H9 (cell line): ENCODE measurements at regions not wholly inside any gene's neighbourhood (a gene's known extent, or its start where the extent isn't known, plus 50 kb on each side); places are given as distances from the start of the nearest gene placed in this dataset.

Experiments used
- DNase-seq: peaks from one replicate; pipeline ENCODE4 v3.0.0-alpha.2; 2017
- H2AFZ ChIP-seq: one replicate; pipeline ENCODE4 v1.6.1; 2013; ENCODE audit warnings: mild to moderate bottlenecking, low read length, control low read depth, moderate library complexity
- H2AK5ac ChIP-seq: 2 replicates; pipeline ENCODE4 v1.6.1; 2013; ENCODE audit warnings: low read length, control low read depth, mixed read lengths; ENCODE audit not compliant: insufficient read length
- H2BK120ac ChIP-seq: one replicate; pipeline ENCODE4 v1.6.1; 2013; ENCODE audit warnings: low read depth, mild to moderate bottlenecking, low read length, control low read depth, inconsistent platforms; ENCODE audit not compliant: poor library complexity, severe bottlenecking
- H2BK12ac ChIP-seq: 2 replicates; pipeline ENCODE4 v1.6.1; 2013; ENCODE audit warnings: low read length, control low read depth, mixed read lengths, low read depth; ENCODE audit not compliant: insufficient read length
- H2BK15ac ChIP-seq: 2 replicates; pipeline ENCODE4 v1.6.1; 2013; ENCODE audit warnings: low read depth, low read length, control low read depth
- H2BK20ac ChIP-seq: one replicate; pipeline ENCODE4 v1.6.1; 2013; ENCODE audit warnings: low read depth, mild to moderate bottlenecking, low read length, control low read depth, inconsistent platforms; ENCODE audit not compliant: poor library complexity, severe bottlenecking
- H2BK5ac ChIP-seq: 2 replicates; pipeline ENCODE4 v1.6.1; 2013; ENCODE audit warnings: low read length, control low read depth, mixed read lengths; ENCODE audit not compliant: insufficient read length
- H3K14ac ChIP-seq: 2 replicates; pipeline ENCODE4 v1.6.1; 2013; ENCODE audit warnings: low read length, control low read depth; ENCODE audit not compliant: insufficient read depth
- H3K18ac ChIP-seq: 2 replicates; pipeline ENCODE4 v1.6.1; 2013; ENCODE audit warnings: low read depth, mild to moderate bottlenecking, mixed read lengths, low read length, control low read depth; ENCODE audit not compliant: insufficient read length
- H3K23ac ChIP-seq: 2 replicates; pipeline ENCODE4 v1.6.1; 2013; ENCODE audit warnings: low read length, control low read depth, mixed read lengths, low read depth; ENCODE audit not compliant: insufficient read length
- H3K23me2 ChIP-seq: 2 replicates; pipeline ENCODE4 v1.6.1; 2013; ENCODE audit warnings: low read depth, mild to moderate bottlenecking, mixed read lengths, low read length, control low read depth; ENCODE audit not compliant: insufficient read length, poor library complexity, severe bottlenecking
- H3K27ac ChIP-seq: 2 replicates; pipeline ENCODE4 v1.5.1; 2013; ENCODE audit warnings: low read length, control low read depth, mixed read lengths, low read depth; ENCODE audit not compliant: insufficient read length
- H3K27me3 ChIP-seq: 2 replicates; pipeline ENCODE4 v1.6.1; 2013; ENCODE audit warnings: low read length, control low read depth, inconsistent platforms; ENCODE audit not compliant: insufficient read depth
- H3K4ac ChIP-seq: 2 replicates; pipeline ENCODE4 v1.6.1; 2013; ENCODE audit warnings: low read depth, mild to moderate bottlenecking, control low read depth, inconsistent platforms, low read length, moderate library complexity
- H3K4me1 ChIP-seq: 2 replicates; pipeline ENCODE4 v1.6.1; 2013; ENCODE audit warnings: low read length, control low read depth, inconsistent platforms; ENCODE audit not compliant: insufficient read depth
- H3K4me2 ChIP-seq: 2 replicates; pipeline ENCODE4 v1.6.1; 2013; ENCODE audit warnings: low read length, control low read depth, mixed read lengths; ENCODE audit not compliant: insufficient read length, insufficient read depth
- H3K56ac ChIP-seq: 2 replicates; pipeline ENCODE4 v1.6.1; 2013; ENCODE audit warnings: low read depth, mild to moderate bottlenecking, mixed read lengths, low read length, control low read depth; ENCODE audit not compliant: insufficient read length
- H3K79me1 ChIP-seq: 2 replicates; pipeline ENCODE4 v1.6.1; 2013; ENCODE audit warnings: low read depth, mild to moderate bottlenecking, moderate library complexity, low read length, control low read depth, inconsistent platforms; ENCODE audit not compliant: insufficient read depth, poor library complexity, severe bottlenecking
- H3K79me2 ChIP-seq: 2 replicates; pipeline ENCODE4 v1.6.1; 2013; ENCODE audit warnings: low read length, control low read depth, inconsistent platforms; ENCODE audit not compliant: insufficient read depth
- H3K9ac ChIP-seq: 2 replicates; pipeline ENCODE4 v1.6.1; 2013; ENCODE audit warnings: low read length, control low read depth, mixed read lengths; ENCODE audit not compliant: insufficient read length; ENCODE audit errors: extremely low read depth
- H3K9me3 ChIP-seq: one replicate; pipeline ENCODE4 v1.6.1; 2013; ENCODE audit warnings: low read depth, low read length, inconsistent platforms; ENCODE audit not compliant: control insufficient read depth
- H3T11ph ChIP-seq: one replicate; pipeline ENCODE4 v1.6.1; 2013; ENCODE audit warnings: mild to moderate bottlenecking, low read length, control low read depth, inconsistent platforms
- H4K20me1 ChIP-seq: one replicate; pipeline ENCODE4 v1.6.1; 2013; ENCODE audit not compliant: control insufficient read depth, insufficient read length, insufficient read depth
- H4K5ac ChIP-seq: 2 replicates; pipeline ENCODE4 v1.6.1; 2013; ENCODE audit warnings: low read depth, mild to moderate bottlenecking, mixed read lengths, low read length, control low read depth; ENCODE audit not compliant: insufficient read length
- H4K8ac ChIP-seq: replicated peaks from 2 replicates; pipeline ENCODE4 v1.6.1; 2013; ENCODE audit warnings: low read length, control low read depth, mixed read lengths, low read depth; ENCODE audit not compliant: insufficient read length
- H4K91ac ChIP-seq: 2 replicates; pipeline ENCODE4 v1.6.1; 2013; ENCODE audit warnings: low read depth, mild to moderate bottlenecking, moderate library complexity, mixed read lengths, low read length, control low read depth; ENCODE audit not compliant: insufficient read length
- H3K27ac Mint-ChIP-seq, 3 experiments: 2 replicates in 2 of 3; 3 replicates in 1 of 3; pipeline ENCODE4 v1.8.0; 2020 to 2021; ENCODE audit warnings: mixed read lengths in 3 of 3, mild to moderate bottlenecking in 1 of 3, moderate library complexity in 1 of 3
- H3K27me3 Mint-ChIP-seq: 2 replicates; pipeline ENCODE4 v1.8.0; 2021; ENCODE audit warnings: low read depth, mild to moderate bottlenecking, moderate library complexity, mixed read lengths
- H3K36me3 Mint-ChIP-seq, 3 experiments: 2 replicates in 2 of 3; 3 replicates in 1 of 3; pipeline ENCODE4 v1.8.0; 2020 to 2021; ENCODE audit warnings: low read depth in 3 of 3, mixed read lengths in 3 of 3; ENCODE audit not compliant: insufficient read depth in 1 of 3
- H3K4me1 Mint-ChIP-seq, 2 experiments: 2 replicates each; pipeline ENCODE4 v1.8.0; 2020; ENCODE audit warnings: mixed read lengths in 2 of 2
- H3K4me3 Mint-ChIP-seq, 2 experiments: 2 replicates in 1 of 2; 3 replicates in 1 of 2; pipeline ENCODE4 v1.8.0; 2020 to 2021; ENCODE audit warnings: mild to moderate bottlenecking in 2 of 2, mixed read lengths in 2 of 2, moderate library complexity in 1 of 2
- H3K9me3 Mint-ChIP-seq, 2 experiments: 2 replicates in 1 of 2; 3 replicates in 1 of 2; pipeline ENCODE4 v1.8.0; 2020; ENCODE audit warnings: mild to moderate bottlenecking in 2 of 2, mixed read lengths in 2 of 2, moderate library complexity in 1 of 2
- WGBS: extraction: QIAGEN DNeasy Blood & Tissue Kit; methylation state at CpG from one replicate; pipeline ENCODE4 v1.1.7; 2013; ENCODE audit warnings: missing lambda C conversion rate, low lambda C conversion rate, mixed read lengths; ENCODE audit not compliant: insufficient read length; ENCODE audit errors: extremely low coverage; 5-methylcytosine and 5-hydroxymethylcytosine counted together
- TF ChIP-seq, protein P1 (sequence below): fragments of 200-600 bp; sonication (generic); conservative IDR thresholded peaks from 3 replicates; pipeline ENCODE4 v1.8.0; 2021; ENCODE audit warnings: antibody characterized with exemption, mild to moderate bottlenecking

DNA sequence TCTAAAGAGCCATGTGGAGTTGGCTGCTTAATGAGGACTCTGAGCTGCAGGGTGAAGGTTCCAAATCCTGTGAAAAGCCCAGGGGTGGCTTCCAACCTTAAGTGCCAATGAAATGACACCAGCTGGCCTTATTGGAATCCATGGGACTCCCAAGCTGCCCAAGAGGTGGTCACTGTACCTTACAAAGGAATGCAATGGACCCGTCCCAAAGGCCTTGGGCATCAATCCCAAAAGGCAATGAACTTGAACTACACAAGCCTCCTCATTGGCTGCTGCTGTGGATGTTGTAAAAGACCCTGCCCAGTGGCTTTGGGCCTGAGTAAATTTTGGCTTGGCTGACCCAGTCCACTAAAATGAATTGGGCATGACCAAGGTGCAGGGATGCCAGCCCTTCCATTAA lies 129.3 kb downstream of the WNT5A start:
- WGBS = no CpG with 5 or more reads among the region's 1 CpG
- no peak overlapping the region for H2BK5ac ChIP-seq
- H2BK15ac ChIP-seq = no peak overlapping the region
- H3T11ph ChIP-seq = no peak overlapping the region
- H3K14ac ChIP-seq = no peak overlapping the region
- no peak overlapping the region for H2AFZ ChIP-seq
- Mint-ChIP-seq H3K4me3 (no peak overlapping the region), H3K27ac (no peak overlapping the region), H3K36me3 (no peaks in the 10 kb centered on the region; a peak in 1 of 7 replicates), H3K4me1 (peaks cover 4 to 5% of the 10 kb centered on the region in 2 experiments; a peak in 3 of 4 replicates), H3K9me3 (peaks cover 0 to 4% of the 10 kb centered on the region in 2 experiments; a peak in 3 of 5 replicates), H3K27me3 (no peaks in the 10 kb centered on the region)
- no peak overlapping the region for H3K18ac ChIP-seq
- H3K4me2 ChIP-seq = no peak overlapping the region
- H3K4me1 ChIP-seq = no peaks in the 10 kb centered on the region
- H3K79me2 ChIP-seq = no peaks in the 10 kb centered on the region
- H2AK5ac ChIP-seq = no peak overlapping the region
- no peak overlapping the region for H4K5ac ChIP-seq
- H3K9ac ChIP-seq = no peak overlapping the region
- H3K4ac ChIP-seq = no peak overlapping the region
- H2BK20ac ChIP-seq = no peak overlapping the region
- H3K79me1 ChIP-seq = no peaks in the 10 kb centered on the region
- no peak overlapping the region for H4K8ac ChIP-seq
- no peak overlapping the region for H3K23ac ChIP-seq
- no peak overlapping the region for H3K27ac ChIP-seq
- no peak overlapping the region for H2BK12ac ChIP-seq
- no peak overlapping the region for H4K91ac ChIP-seq
- H3K27me3 ChIP-seq = no peaks in the 10 kb centered on the region
- TF ChIP-seq, protein P1, sequence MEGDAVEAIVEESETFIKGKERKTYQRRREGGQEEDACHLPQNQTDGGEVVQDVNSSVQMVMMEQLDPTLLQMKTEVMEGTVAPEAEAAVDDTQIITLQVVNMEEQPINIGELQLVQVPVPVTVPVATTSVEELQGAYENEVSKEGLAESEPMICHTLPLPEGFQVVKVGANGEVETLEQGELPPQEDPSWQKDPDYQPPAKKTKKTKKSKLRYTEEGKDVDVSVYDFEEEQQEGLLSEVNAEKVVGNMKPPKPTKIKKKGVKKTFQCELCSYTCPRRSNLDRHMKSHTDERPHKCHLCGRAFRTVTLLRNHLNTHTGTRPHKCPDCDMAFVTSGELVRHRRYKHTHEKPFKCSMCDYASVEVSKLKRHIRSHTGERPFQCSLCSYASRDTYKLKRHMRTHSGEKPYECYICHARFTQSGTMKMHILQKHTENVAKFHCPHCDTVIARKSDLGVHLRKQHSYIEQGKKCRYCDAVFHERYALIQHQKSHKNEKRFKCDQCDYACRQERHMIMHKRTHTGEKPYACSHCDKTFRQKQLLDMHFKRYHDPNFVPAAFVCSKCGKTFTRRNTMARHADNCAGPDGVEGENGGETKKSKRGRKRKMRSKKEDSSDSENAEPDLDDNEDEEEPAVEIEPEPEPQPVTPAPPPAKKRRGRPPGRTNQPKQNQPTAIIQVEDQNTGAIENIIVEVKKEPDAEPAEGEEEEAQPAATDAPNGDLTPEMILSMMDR = no peak
- no peaks in the 10 kb centered on the region for H4K20me1 ChIP-seq
- no peak overlapping the region for H2BK120ac ChIP-seq
- no peak for DNase-seq
- no peaks in the 10 kb centered on the region for H3K9me3 ChIP-seq
- no peak overlapping the region for H3K56ac ChIP-seq
- no peaks in the 10 kb centered on the region for H3K23me2 ChIP-seq
